ENCODE measurements at regions not wholly inside any gene's neighbourhood (a gene's known extent, or its start where the extent isn't known, plus 50 kb on each side); places are given as distances from the start of the nearest gene placed in this dataset.
A peak's percentile ranks its signal among the peaks of the same experiment; 100 is the strongest.
"Not testable (repeated sequence)": the region's sequence is repeated elsewhere in the genome, so short reads cannot be mapped to it uniquely, and the experiment has no call there.

DNA sequence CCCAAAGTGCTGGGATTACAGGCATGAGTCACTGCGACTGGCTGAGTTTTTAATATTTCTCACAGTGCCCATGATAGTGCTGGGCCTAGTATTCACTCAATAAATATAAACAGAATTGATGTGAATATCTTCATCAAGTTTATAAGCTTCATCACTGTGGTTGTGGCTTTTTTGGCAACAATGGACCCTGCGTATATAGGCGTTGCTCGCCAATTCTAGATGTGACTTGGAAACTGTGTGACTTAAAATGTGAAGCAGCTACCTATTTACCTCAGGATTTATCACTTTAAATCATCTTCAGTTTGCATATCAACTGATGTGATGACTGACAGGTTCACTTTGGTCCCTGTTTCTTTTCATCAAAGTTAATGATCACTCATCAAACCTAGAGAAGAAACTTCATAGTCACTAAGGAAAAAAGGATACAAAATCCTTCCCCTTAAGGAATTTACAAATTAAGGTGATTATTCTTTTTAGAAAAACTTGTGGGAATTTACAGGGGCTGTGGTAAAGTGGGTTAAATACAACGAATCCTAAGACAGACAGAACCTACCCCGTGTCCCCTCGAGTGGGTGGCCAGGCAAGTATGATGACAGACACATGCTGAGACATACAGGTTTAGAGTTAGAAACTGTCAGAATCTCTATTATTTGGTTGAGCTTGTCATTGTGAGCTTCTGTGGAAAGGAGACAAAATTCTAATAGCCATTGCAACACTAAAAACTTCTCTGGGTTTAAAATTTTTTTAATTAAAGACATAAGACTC lies 101.3 kb downstream of the AKAP11 start:
- Mint-ChIP-seq H3K9me3 (ENCODE audit: insufficient read depth) (no peaks in the 10 kb centered on the region), H3K27ac (no peak overlapping the region), H3K36me3 (ENCODE audit: low read depth) (peaks cover 10% of the 10 kb centered on the region), H3K4me3 (no peak overlapping the region), H3K27me3 (ENCODE audit: low read depth) (no peaks in the 10 kb centered on the region), H3K4me1 (ENCODE audit: low read depth) (peaks cover 73% of the 10 kb centered on the region)
- ChIA-PET POLR2A (interaction anchor here (1.0 to 1.5 kb wide), 2 partner anchors 10 to 20 kb away, joined by 3 read pairs; no protein-coding TSS in a partner anchor), CTCF (interaction anchor here (1.3 to 2.0 kb wide), 3 partner anchors 9 to 23 kb away, joined by 6 to 7 read pairs (median 6); no protein-coding TSS in a partner anchor)
- ATAC-seq (no peak), DNase-seq (no peak)

GRCh38 chr13:42375663-42376062 lies 103.7 kb downstream of the AKAP11 start:
- H3K4me1 Mint-ChIP-seq (ENCODE audit: low read depth) = peaks cover 75% of the 10 kb centered on the region
- POLR2A ChIA-PET = no interaction called here
- peaks cover 10% of the 10 kb centered on the region for H3K36me3 Mint-ChIP-seq (ENCODE audit: low read depth)
- no peak overlapping the region for H3K27ac Mint-ChIP-seq
- ATAC-seq (peak; percentile 6), DNase-seq (no peak)
- H3K9me3 Mint-ChIP-seq (ENCODE audit: insufficient read depth) = no peaks in the 10 kb centered on the region
- no peak overlapping the region for H3K4me3 Mint-ChIP-seq
- CTCF ChIA-PET = interaction anchor here (1.0 to 7.4 kb wide), 3 partner anchors 10 to 20 kb away, joined by 4 to 58 read pairs (median 10); no protein-coding TSS in a partner anchor
- no peaks in the 10 kb centered on the region for H3K27me3 Mint-ChIP-seq (ENCODE audit: low read depth)

GRCh38 chr13:42377640-42378382 lies 105.9 kb downstream of the AKAP11 start:
- CTCF ChIA-PET = interaction anchor here (1.0 to 7.4 kb wide), 11 partner anchors 10 to 105 kb away, joined by 3 to 58 read pairs (median 6); no protein-coding TSS in a partner anchor
- peak; percentile 65 for DNase-seq
- peak overlapping the region; percentile 84 for H3K27ac Mint-ChIP-seq
- ATAC-seq = peak; percentile 82
- H3K4me3 Mint-ChIP-seq = peak overlapping the region; percentile 30
- H3K36me3 Mint-ChIP-seq (ENCODE audit: low read depth) = peaks cover 13% of the 10 kb centered on the region
- no peaks in the 10 kb centered on the region for H3K9me3 Mint-ChIP-seq (ENCODE audit: insufficient read depth)
- H3K27me3 Mint-ChIP-seq (ENCODE audit: low read depth) = no peaks in the 10 kb centered on the region
- POLR2A ChIA-PET = interaction anchor here (0.6 to 2.3 kb wide), 10 partner anchors 9 to 106 kb away, joined by 3 to 21 read pairs (median 5); partner anchors contain the start of gene AKAP11
- H3K4me1 Mint-ChIP-seq (ENCODE audit: low read depth) = peaks cover 74% of the 10 kb centered on the region

DNA sequence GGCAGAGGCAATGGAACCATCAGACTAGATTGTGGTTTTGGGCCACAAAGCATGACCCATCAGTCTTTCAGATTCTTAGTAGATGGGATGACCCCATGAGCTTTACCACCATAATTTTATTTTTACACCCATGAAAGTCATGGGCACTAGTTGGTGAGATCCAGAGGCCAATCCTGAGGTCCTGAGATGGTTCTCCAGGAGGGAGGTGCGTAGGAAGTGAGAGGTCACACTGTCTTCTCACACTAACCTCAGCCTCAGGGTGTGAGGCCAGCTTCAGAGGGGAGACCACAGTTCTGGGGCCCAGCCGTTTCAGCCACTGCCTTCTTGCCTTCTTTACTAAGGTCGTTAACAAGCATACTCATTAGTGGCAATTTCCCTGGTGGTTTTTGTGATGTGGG lies 106.4 kb downstream of the AKAP11 start:
- DNase-seq = no peak
- peak; percentile 27 for ATAC-seq
- peaks cover 72% of the 10 kb centered on the region for H3K4me1 Mint-ChIP-seq (ENCODE audit: low read depth)

DNA sequence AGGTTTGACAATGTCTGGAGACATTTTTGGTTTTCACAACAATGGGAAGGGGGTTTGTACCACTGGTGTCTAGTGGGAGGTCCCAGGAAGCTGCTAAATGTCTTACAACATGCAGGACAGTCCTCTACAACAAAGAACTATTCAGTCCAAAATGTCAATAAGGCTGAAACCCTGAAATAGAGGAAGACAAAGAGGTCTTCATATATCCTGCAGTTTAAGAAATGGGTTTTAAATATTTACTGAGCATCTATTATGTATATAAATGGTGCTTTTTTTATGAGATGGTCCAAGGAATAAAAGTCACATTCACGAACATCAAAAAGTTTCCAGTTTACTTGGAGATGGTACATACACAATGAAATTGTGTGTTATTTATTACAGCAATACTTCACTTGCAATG lies 107.3 kb downstream of the AKAP11 start:
- Mint-ChIP-seq H3K27ac (peak overlapping the region; percentile 84), H3K36me3 (ENCODE audit: low read depth) (peaks cover 11% of the 10 kb centered on the region), H3K9me3 (ENCODE audit: insufficient read depth) (no peaks in the 10 kb centered on the region), H3K4me3 (no peak overlapping the region), H3K4me1 (ENCODE audit: low read depth) (peaks cover 67% of the 10 kb centered on the region), H3K27me3 (ENCODE audit: low read depth) (no peaks in the 10 kb centered on the region)
- DNase-seq (no peak), ATAC-seq (no peak)
- ChIA-PET POLR2A (interaction anchor here (1.0 to 1.8 kb wide), 2 partner anchors 52 to 614 kb away, joined by 3 to 5 read pairs; no protein-coding TSS in a partner anchor), CTCF (interaction anchor here (1.2 to 7.4 kb wide), 2 partner anchors 9 to 12 kb away, joined by 3 to 58 read pairs; no protein-coding TSS in a partner anchor)

More for the DNA sequence above, 106.4 kb downstream of the AKAP11 start:
- CTCF ChIA-PET = interaction anchor here (1.2 to 7.4 kb wide), 10 partner anchors 10 to 106 kb away, joined by 3 to 58 read pairs (median 7); no protein-coding TSS in a partner anchor
- peaks cover 11% of the 10 kb centered on the region for H3K36me3 Mint-ChIP-seq (ENCODE audit: low read depth)
- peak overlapping the region; percentile 84 for H3K27ac Mint-ChIP-seq
- peak overlapping the region; percentile 30 for H3K4me3 Mint-ChIP-seq
- no peaks in the 10 kb centered on the region for H3K9me3 Mint-ChIP-seq (ENCODE audit: insufficient read depth)
- POLR2A ChIA-PET = interaction anchor here (0.6 to 2.3 kb wide), 8 partner anchors 9 to 106 kb away, joined by 4 to 21 read pairs (median 6); partner anchors contain the start of gene AKAP11
- H3K27me3 Mint-ChIP-seq (ENCODE audit: low read depth) = no peaks in the 10 kb centered on the region

DNA sequence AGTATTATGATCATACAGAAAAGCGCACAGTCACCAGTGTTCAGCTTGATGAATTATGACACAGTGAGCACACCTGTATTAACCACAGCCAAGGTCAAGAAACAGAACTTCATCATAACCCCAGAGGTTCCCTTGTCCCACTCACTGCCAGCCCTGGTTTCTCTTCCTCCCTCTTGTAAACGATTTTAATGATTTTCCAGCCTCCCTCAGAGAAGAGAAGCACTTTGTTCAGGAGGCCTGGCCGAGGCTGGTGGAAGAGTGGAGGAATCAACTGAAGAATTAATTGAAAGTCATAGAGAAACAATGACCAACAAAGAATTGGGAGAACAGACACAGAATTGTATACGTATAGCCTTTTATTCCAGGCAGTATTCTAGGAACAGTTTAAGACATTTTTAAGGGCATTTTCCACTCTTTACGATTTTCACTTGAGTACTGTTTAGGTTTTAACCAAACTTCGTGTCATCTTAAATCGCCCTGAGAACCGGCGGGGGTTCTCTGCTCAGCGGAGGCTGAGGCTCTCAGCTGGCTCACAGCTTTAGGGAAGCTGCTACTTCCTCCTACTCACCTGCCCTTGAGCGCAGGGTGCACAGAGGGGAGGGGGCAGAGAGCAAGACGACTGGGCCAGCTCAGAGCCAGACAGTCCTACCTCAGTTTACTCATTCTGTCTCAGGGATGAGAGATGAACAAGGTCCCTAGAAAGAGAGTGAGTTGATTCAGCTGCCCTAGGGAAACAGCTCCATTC lies 108.6 kb downstream of the AKAP11 start:
- POLR2A ChIA-PET = interaction anchor here (2.8 kb wide), 1 partner anchor 12 kb away, joined by 10 read pairs; no protein-coding TSS in a partner anchor
- Mint-ChIP-seq H3K27ac (peak overlapping the region; percentile 67), H3K9me3 (ENCODE audit: insufficient read depth) (no peaks in the 10 kb centered on the region), H3K36me3 (ENCODE audit: low read depth) (peaks cover 11% of the 10 kb centered on the region), H3K4me3 (no peak overlapping the region), H3K4me1 (ENCODE audit: low read depth) (peaks cover 60% of the 10 kb centered on the region), H3K27me3 (ENCODE audit: low read depth) (no peaks in the 10 kb centered on the region)
- no peak for ATAC-seq
- no peak for DNase-seq
- CTCF ChIA-PET = interaction anchor here (1.2 to 7.4 kb wide), 6 partner anchors 11 to 46 kb away, joined by 3 to 58 read pairs (median 6); no protein-coding TSS in a partner anchor

DNA sequence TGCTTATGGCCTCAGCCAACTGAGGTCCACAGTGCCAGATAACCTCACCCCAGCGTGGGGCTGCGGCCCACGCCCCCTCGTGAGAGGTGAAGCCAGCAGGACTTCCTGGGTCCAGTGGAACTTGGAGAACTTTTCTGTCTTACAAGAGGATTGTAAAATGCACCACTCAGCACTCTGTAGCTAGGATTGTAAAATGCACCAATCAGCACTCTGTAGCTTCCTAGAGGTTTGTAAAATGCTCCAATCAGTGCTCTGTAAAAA lies 109.1 kb downstream of the AKAP11 start:
- CTCF ChIA-PET = interaction anchor here (1.4 to 7.4 kb wide), 5 partner anchors 10 to 47 kb away, joined by 4 to 58 read pairs (median 7); no protein-coding TSS in a partner anchor
- Mint-ChIP-seq H3K27ac (no peak overlapping the region), H3K27me3 (ENCODE audit: low read depth) (no peaks in the 10 kb centered on the region)

DNA sequence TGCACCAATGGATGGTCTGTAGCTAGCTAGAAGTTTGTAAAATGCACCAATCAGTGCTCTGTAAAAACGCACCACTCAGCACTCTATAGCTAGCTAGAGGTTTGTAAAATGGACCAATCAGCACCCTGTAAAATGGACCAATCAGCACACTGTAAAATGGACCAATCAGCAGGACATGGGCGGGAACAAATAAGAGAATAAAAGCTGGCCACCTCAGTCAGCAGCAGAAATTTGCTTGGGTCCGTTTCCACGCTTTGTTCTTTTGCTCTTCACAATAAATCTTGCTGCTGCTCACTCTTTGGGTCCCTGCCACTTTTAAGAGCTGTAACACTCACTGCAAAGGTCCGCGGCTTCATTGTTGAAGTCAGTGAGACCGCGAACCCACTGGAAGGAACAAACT lies 109.5 kb downstream of the AKAP11 start:
- not testable (repeated sequence) for H3K4me3 Mint-ChIP-seq; H3K27me3 Mint-ChIP-seq (ENCODE audit: low read depth); ATAC-seq; H3K27ac Mint-ChIP-seq; DNase-seq; H3K9me3 Mint-ChIP-seq (ENCODE audit: insufficient read depth)
- CTCF ChIA-PET = interaction anchor here (1.5 to 7.4 kb wide), 4 partner anchors 10 to 47 kb away, joined by 4 to 58 read pairs (median 10); no protein-coding TSS in a partner anchor
- H3K36me3 Mint-ChIP-seq (ENCODE audit: low read depth) = peaks cover 11% of the 10 kb centered on the region
- peaks cover 52% of the 10 kb centered on the region for H3K4me1 Mint-ChIP-seq (ENCODE audit: low read depth)
- POLR2A ChIA-PET = interaction anchor here (0.6 to 2.8 kb wide), 4 partner anchors 11 to 220 kb away, joined by 3 to 10 read pairs (median 4); no protein-coding TSS in a partner anchor

More for the DNA sequence above, 109.1 kb downstream of the AKAP11 start:
- Mint-ChIP-seq H3K9me3 (ENCODE audit: insufficient read depth) (no peaks in the 10 kb centered on the region), H3K4me1 (ENCODE audit: low read depth) (peaks cover 55% of the 10 kb centered on the region), H3K36me3 (ENCODE audit: low read depth) (peaks cover 11% of the 10 kb centered on the region), H3K4me3 (no peak overlapping the region)
- DNase-seq (no peak), ATAC-seq (no peak)
- POLR2A ChIA-PET = interaction anchor here (1.5 to 2.8 kb wide), 2 partner anchors 11 to 16 kb away, joined by 4 to 10 read pairs; no protein-coding TSS in a partner anchor

DNA sequence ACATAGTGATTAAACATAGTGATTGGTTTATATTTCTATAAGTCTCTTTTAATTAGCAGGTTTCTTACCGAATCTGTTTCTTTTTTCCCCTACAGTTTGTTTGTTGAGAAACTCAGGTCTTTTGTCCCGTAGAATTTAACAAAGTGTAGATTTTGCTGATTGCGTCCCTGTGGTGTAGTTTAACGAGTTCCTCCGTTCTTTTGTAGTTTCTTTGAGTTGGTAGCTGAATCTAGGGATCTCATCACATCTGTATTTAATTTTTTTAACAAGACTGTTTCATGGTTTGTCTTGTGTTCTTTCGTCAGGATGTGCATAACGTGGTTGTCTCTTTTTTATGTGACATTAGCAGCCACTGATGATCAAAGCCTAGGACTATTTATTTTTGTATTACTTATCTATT lies 111.1 kb downstream of the AKAP11 start:
- ATAC-seq (no peak), DNase-seq (no peak)
- Mint-ChIP-seq H3K36me3 (ENCODE audit: low read depth) (peaks cover 11% of the 10 kb centered on the region), H3K9me3 (ENCODE audit: insufficient read depth) (no peaks in the 10 kb centered on the region), H3K4me1 (ENCODE audit: low read depth) (peaks cover 51% of the 10 kb centered on the region), H3K4me3 (no peak overlapping the region), H3K27me3 (ENCODE audit: low read depth) (no peaks in the 10 kb centered on the region), H3K27ac (no peak overlapping the region)
- ChIA-PET POLR2A (interaction anchor here (1.4 to 2.1 kb wide), 2 partner anchors 9 to 10 kb away, joined by 3 to 9 read pairs; no protein-coding TSS in a partner anchor), CTCF (interaction anchor here (2.1 kb wide), 1 partner anchor 9 kb away, joined by 5 read pairs; no protein-coding TSS in a partner anchor)

DNA sequence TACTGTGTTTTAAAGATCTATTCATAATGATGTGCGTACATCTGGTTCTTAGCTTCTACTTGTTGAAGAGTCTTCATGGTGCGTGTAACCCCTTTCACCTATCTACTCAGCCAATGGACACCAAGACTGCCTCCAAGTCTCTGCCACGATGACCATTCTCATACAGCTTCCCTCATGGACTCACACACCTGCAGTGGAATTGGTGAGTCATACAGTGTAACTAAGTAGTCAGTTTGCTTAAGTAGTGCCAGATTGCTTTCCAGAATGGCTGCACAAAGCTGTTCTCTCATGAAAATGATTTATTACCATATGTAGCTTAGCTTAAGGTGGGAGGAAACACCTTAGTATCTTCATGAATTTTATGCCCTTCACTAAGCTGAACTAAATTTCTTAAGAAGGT lies 112.3 kb downstream of the AKAP11 start:
- Mint-ChIP-seq H3K27me3 (ENCODE audit: low read depth) (no peaks in the 10 kb centered on the region), H3K36me3 (ENCODE audit: low read depth) (peaks cover 11% of the 10 kb centered on the region), H3K4me3 (no peak overlapping the region), H3K4me1 (ENCODE audit: low read depth) (peaks cover 49% of the 10 kb centered on the region), H3K27ac (no peak overlapping the region), H3K9me3 (ENCODE audit: insufficient read depth) (no peaks in the 10 kb centered on the region)
- DNase-seq (no peak), ATAC-seq (no peak)
- ChIA-PET CTCF (interaction anchor here (1.2 to 2.1 kb wide), 3 partner anchors 8 to 12 kb away, joined by 3 to 5 read pairs (median 5); no protein-coding TSS in a partner anchor), POLR2A (interaction anchor here (1.4 to 2.1 kb wide), 2 partner anchors 9 to 11 kb away, joined by 3 to 9 read pairs; no protein-coding TSS in a partner anchor)
